Inflammatory macrophage (primary cell): ENCODE measurements at regions not wholly inside any gene's neighbourhood (a gene's known extent, or its start where the extent isn't known, plus 50 kb on each side); places are given as distances from the start of the nearest gene placed in this dataset.
"Not testable (repeated sequence)": the region's sequence is repeated elsewhere in the genome, so short reads cannot be mapped to it uniquely, and the experiment has no call there.

Source experiments
- DNase-seq, 2 donors: peaks; one replicate each; pipeline ENCODE4 v3.0.0-alpha.2; 2020 to 2022

GRCh38 chr12:113561068-113561780 is 89.6 kb upstream of the LHX5 start:
- no peak for DNase-seq

GRCh38 chr12:113559466-113559865 is 87.8 kb upstream of the LHX5 start:
- DNase-seq: no peak

GRCh38 chr12:113555226-113555625 is 83.6 kb upstream of the LHX5 start:
- no peak for DNase-seq

- no peak for DNase-seq
These were observed 81.1 kb upstream of the LHX5 start for GRCh38 chr12:113552760-113553159.

- no peak for DNase-seq
These were observed 79.9 kb upstream of the LHX5 start for GRCh38 chr12:113551563-113551962.

GRCh38 chr12:113548467-113548866 is 76.8 kb upstream of the LHX5 start:
- DNase-seq: no peak

GRCh38 chr12:113546916-113547863 is 75.5 kb upstream of the LHX5 start:
- DNase-seq: no peak

- no peak for DNase-seq
These were observed 66.0 kb upstream of the LHX5 start for GRCh38 chr12:113537751-113538087.

GRCh38 chr12:113537046-113537750 is 65.5 kb upstream of the LHX5 start:
- DNase-seq: no peak

GRCh38 chr12:113535100-113535499 is 63.4 kb upstream of the LHX5 start:
- no peak for DNase-seq

- no peak for DNase-seq
These were observed 62.9 kb upstream of the LHX5 start for GRCh38 chr12:113534555-113534954.

GRCh38 chr12:113533842-113534375 is 62.2 kb upstream of the LHX5 start:
- DNase-seq: no peak

- no peak for DNase-seq
These were observed 60.6 kb upstream of the LHX5 start for GRCh38 chr12:113532292-113532691.

GRCh38 chr12:113531073-113531472 is 59.4 kb upstream of the LHX5 start:
- DNase-seq: not testable (repeated sequence)

- no peak for DNase-seq
These were observed 57.1 kb upstream of the LHX5 start for GRCh38 chr12:113528606-113529293.

- DNase-seq: no peak
These were observed 53.4 kb upstream of the LHX5 start for GRCh38 chr12:113525066-113525465.

- DNase-seq: no peak
These were observed 52.8 kb upstream of the LHX5 start for GRCh38 chr12:113524495-113524894.

- DNase-seq: no peak
These were observed 50.0 kb upstream of the LHX5 start for GRCh38 chr12:113521708-113522107.
